WTC11 (cell line): ENCODE measurements at regions not wholly inside any gene's neighbourhood (a gene's known extent, or its start where the extent isn't known, plus 50 kb on each side); places are given as distances from the start of the nearest gene placed in this dataset.

Experiments
- ATF1 ChIP-seq: sonication (generic); formaldehyde crosslinking; IDR thresholded peaks from 2 replicates; pipeline ENCODE4 v1.8.1; 2023; ENCODE audit warnings: mild to moderate bottlenecking, moderate library complexity, missing genetic modification reagents
- ETV6 ChIP-seq: sonication (generic); formaldehyde crosslinking; IDR thresholded peaks from 2 replicates; pipeline ENCODE4 v1.8.1; 2022; ENCODE audit warnings: mild to moderate bottlenecking, missing genetic modification reagents
- NFYB ChIP-seq: sonication (generic); formaldehyde crosslinking; conservative IDR thresholded peaks from 2 replicates; pipeline ENCODE4 v1.8.0; 2022; ENCODE audit warnings: low read depth, missing genetic modification reagents
- TEAD1 ChIP-seq: sonication (generic); formaldehyde crosslinking; IDR thresholded peaks from 2 replicates; pipeline ENCODE4 v1.8.0; 2022; ENCODE audit warnings: mild to moderate bottlenecking, missing genetic modification reagents
- ZNF121 ChIP-seq: sonication (generic); formaldehyde crosslinking; IDR thresholded peaks from 2 replicates; pipeline ENCODE4 v1.8.0; 2023; ENCODE audit warnings: missing genetic modification reagents
- TF ChIP-seq, protein P1 (sequence below): fragments of 200-600 bp; IDR thresholded peaks from 2 replicates; pipeline ENCODE4 v1.8.0; 2022; ENCODE audit warnings: antibody characterized with exemption
- TF ChIP-seq, protein P2 (sequence below): sonication (generic); formaldehyde crosslinking; IDR thresholded peaks from 2 replicates; pipeline ENCODE4 v1.8.0; 2022; ENCODE audit warnings: mild to moderate bottlenecking, missing genetic modification reagents
- TF ChIP-seq, protein P3 (sequence below): sonication (generic); formaldehyde crosslinking; IDR thresholded peaks from 2 replicates; pipeline ENCODE4 v1.8.0; 2022; ENCODE audit warnings: mild to moderate bottlenecking, missing genetic modification reagents
- TF ChIP-seq, protein P4 (sequence below): fragments of 250-450 bp; sonication (Bioruptor Pico); IDR thresholded peaks from 2 replicates; pipeline ENCODE4 v1.9.0; 2021; ENCODE audit warnings: mild to moderate bottlenecking
- TF ChIP-seq, protein P5 (sequence below): sonication (generic); formaldehyde crosslinking; IDR thresholded peaks from 2 replicates; pipeline ENCODE4 v1.8.1; 2023; ENCODE audit warnings: mild to moderate bottlenecking, missing genetic modification reagents, moderate library complexity

GRCh38 chr6:18039481-18039880 is 52.0 kb upstream of the KIF13A start:
- no peak for TF ChIP-seq ZNF121 (CRISPR knock-in tag)
- TF ChIP-seq ATF1 = no peak
- no peak for TF ChIP-seq NFYB
- TF ChIP-seq, protein P1, sequence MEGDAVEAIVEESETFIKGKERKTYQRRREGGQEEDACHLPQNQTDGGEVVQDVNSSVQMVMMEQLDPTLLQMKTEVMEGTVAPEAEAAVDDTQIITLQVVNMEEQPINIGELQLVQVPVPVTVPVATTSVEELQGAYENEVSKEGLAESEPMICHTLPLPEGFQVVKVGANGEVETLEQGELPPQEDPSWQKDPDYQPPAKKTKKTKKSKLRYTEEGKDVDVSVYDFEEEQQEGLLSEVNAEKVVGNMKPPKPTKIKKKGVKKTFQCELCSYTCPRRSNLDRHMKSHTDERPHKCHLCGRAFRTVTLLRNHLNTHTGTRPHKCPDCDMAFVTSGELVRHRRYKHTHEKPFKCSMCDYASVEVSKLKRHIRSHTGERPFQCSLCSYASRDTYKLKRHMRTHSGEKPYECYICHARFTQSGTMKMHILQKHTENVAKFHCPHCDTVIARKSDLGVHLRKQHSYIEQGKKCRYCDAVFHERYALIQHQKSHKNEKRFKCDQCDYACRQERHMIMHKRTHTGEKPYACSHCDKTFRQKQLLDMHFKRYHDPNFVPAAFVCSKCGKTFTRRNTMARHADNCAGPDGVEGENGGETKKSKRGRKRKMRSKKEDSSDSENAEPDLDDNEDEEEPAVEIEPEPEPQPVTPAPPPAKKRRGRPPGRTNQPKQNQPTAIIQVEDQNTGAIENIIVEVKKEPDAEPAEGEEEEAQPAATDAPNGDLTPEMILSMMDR = no peak
- TF ChIP-seq, protein P2, sequence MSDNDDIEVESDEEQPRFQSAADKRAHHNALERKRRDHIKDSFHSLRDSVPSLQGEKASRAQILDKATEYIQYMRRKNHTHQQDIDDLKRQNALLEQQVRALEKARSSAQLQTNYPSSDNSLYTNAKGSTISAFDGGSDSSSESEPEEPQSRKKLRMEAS (CRISPR knock-in tag) = no peak
- TF ChIP-seq, protein P3, sequence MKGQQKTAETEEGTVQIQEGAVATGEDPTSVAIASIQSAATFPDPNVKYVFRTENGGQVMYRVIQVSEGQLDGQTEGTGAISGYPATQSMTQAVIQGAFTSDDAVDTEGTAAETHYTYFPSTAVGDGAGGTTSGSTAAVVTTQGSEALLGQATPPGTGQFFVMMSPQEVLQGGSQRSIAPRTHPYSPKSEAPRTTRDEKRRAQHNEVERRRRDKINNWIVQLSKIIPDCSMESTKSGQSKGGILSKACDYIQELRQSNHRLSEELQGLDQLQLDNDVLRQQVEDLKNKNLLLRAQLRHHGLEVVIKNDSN = no peak
- TF ChIP-seq ETV6 = no peak
- TF ChIP-seq, protein P4, sequence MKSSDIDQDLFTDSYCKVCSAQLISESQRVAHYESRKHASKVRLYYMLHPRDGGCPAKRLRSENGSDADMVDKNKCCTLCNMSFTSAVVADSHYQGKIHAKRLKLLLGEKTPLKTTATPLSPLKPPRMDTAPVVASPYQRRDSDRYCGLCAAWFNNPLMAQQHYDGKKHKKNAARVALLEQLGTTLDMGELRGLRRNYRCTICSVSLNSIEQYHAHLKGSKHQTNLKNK (CRISPR knock-in tag) = no peak
- TF ChIP-seq, protein P5, sequence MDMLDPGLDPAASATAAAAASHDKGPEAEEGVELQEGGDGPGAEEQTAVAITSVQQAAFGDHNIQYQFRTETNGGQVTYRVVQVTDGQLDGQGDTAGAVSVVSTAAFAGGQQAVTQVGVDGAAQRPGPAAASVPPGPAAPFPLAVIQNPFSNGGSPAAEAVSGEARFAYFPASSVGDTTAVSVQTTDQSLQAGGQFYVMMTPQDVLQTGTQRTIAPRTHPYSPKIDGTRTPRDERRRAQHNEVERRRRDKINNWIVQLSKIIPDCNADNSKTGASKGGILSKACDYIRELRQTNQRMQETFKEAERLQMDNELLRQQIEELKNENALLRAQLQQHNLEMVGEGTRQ (CRISPR knock-in tag) = no peak
- TF ChIP-seq TEAD1 = no peak
